ENCODE measurements at regions not wholly inside any gene's neighbourhood (a gene's known extent, or its start where the extent isn't known, plus 50 kb on each side); places are given as distances from the start of the nearest gene placed in this dataset.

DNA sequence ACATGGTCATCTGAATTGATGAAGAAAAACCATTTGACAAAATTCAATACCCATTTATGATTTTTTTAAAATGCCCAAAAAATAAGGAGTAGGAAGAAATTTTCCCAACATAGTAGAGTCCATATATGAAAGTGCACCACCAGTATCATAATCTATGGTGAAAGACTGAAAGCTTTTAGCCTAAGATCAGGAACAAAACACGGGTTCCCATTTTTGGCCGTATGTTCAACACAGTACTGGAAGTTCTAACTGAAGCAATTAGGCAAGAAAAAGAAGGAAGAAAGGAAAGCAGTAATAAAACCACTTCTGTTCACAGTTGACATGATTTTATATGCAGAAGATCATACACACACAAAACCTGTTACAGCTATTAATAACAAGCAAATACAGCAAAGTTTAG is 227.8 kb upstream of the RAB4A start:
- Histone ChIP-seq H3K9me3 (no peaks in the 10 kb centered on the region), H3K36me3 (no peaks in the 10 kb centered on the region), H3K4me3 (no peak overlapping the region), H3K27me3 (peaks cover 0 to 5% of the 10 kb centered on the region in 2 donors), H3K27ac (no peak overlapping the region), H3K4me1 (no peaks in the 10 kb centered on the region)
- intact Hi-C loops (cut with DNase I; ENCODE audit: low total_unique reads), result no loop called here
- TF ChIP-seq, protein P1, sequence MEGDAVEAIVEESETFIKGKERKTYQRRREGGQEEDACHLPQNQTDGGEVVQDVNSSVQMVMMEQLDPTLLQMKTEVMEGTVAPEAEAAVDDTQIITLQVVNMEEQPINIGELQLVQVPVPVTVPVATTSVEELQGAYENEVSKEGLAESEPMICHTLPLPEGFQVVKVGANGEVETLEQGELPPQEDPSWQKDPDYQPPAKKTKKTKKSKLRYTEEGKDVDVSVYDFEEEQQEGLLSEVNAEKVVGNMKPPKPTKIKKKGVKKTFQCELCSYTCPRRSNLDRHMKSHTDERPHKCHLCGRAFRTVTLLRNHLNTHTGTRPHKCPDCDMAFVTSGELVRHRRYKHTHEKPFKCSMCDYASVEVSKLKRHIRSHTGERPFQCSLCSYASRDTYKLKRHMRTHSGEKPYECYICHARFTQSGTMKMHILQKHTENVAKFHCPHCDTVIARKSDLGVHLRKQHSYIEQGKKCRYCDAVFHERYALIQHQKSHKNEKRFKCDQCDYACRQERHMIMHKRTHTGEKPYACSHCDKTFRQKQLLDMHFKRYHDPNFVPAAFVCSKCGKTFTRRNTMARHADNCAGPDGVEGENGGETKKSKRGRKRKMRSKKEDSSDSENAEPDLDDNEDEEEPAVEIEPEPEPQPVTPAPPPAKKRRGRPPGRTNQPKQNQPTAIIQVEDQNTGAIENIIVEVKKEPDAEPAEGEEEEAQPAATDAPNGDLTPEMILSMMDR (IDR thresholded peaks at IDR 0.05), result no peak
- DNase-seq, result no peak

DNA sequence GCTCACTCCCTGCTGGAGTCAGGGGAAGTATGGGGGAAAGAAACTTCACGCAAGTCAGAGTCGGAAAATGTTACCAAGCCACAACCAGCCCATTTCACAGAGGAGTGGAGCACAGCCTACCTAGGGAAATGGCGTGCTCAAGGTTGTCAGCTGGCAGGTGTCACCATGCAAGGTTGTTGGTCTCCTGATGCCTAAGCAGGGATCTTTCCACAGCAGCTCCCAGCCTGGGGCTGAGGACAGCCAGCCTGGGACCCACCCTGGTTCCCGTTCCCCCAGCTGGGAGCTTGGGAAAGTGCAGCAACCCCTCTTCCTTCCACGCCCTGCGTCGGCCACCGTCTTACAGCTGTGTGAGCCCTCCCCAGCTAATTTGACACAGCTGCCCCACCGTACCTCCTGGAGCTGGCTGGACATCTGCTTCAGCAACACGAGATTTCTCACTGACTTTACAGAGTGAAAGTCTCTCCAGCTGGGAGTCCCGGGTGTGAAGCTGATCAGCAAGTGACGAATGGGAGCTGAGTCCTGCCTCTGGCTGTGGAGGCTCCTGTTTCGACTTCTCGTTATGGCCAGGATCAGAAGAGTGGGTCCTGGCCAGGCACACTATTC is 224.6 kb upstream of the RAB4A start:
- no peak overlapping the region for H3K4me3 ChIP-seq
- no peaks in the 10 kb centered on the region for H3K36me3 ChIP-seq
- no peaks in the 10 kb centered on the region for H3K9me3 ChIP-seq
- H3K27ac ChIP-seq, result no peak overlapping the region
- no peak for DNase-seq
- H3K4me1 ChIP-seq, result no peaks in the 10 kb centered on the region
- TF ChIP-seq, protein P1 (IDR thresholded peaks at IDR 0.05), result no peak
- intact Hi-C loops (cut with DNase I; ENCODE audit: low total_unique reads), result no loop called here
- peaks cover 0 to 5% of the 10 kb centered on the region in 2 donors for H3K27me3 ChIP-seq

DNA sequence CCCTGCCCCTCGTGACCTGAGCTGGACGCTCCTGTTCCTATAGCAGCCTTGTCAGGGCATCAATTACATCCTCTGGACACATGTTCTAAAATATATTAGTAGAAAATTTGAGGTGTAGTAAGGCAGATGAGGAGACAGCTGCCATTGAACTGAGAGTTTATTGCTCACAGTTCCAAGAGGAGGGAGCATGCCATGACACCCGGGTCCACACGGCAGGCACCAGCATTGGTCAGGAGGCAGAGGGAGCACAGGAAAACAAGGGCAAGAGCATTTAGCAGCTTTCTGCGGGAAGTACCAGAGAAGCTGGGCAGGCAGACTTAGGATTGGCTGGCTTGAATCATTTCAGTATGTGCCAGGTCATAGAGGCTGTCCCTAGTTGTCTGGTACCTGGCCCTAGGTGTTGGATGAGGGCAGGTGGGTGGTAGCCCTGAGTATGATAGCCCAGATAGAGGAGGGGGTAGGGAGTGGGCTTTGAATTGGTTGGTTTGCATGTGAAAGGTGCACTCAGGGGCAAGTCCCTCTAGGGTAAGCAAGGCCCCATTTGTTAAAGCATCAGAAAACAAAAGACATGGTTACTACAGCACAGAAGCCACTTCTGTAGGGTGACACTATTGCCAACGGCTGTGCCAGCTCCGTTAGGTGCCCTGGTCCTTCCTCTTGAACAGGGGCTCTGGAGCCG is 223.6 kb upstream of the RAB4A start:
- intact Hi-C loops (cut with DNase I; ENCODE audit: low total_unique reads), result no loop called here
- Histone ChIP-seq H3K4me3 (no peak overlapping the region), H3K36me3 (no peaks in the 10 kb centered on the region), H3K27me3 (peaks cover 0 to 5% of the 10 kb centered on the region in 2 donors), H3K4me1 (no peaks in the 10 kb centered on the region), H3K27ac (no peak overlapping the region), H3K9me3 (no peaks in the 10 kb centered on the region)
- TF ChIP-seq, protein P1 (IDR thresholded peaks at IDR 0.05), result no peak
- DNase-seq, result no peak

DNA sequence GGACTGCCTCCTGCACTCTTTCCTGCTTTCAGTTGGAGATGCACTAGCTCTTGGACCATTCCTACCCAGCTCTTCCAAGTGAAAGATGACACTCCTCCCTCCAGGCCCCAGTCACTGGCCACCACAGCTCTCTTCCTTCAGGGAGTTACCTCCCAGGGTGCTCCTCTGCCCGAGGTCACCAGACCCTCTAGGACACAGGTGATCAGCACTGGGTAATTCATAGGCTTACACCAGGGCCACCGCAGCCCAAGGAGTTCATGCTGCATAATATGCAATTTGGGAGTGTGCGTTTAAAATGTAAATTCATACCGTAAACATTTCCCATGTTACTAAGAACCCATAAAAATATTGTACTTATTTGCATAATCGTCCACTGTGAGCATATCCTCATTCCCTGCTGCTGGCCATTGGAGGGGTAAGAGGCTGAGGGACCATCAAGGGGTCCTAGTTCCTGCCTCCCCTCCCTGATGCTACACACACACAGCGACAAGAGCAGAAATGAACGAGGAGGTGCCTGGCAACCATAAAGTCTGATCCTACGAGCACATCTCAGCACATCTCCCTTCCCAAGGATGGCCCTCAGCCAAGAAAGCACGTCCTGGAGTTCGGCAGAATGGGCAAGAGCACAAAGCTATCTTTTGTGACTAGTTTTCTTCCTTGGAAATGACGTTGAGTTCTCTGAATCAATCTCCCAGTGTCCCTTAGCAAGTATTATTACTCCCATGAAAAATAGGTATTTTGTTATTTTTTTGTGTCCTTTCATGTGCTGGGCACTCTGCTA is 222.9 kb upstream of the RAB4A start:
- Histone ChIP-seq H3K36me3 (no peaks in the 10 kb centered on the region), H3K9me3 (no peaks in the 10 kb centered on the region), H3K27ac (no peak overlapping the region), H3K4me1 (no peaks in the 10 kb centered on the region), H3K4me3 (no peak overlapping the region), H3K27me3 (peaks cover 0 to 5% of the 10 kb centered on the region in 2 donors)
- intact Hi-C loops (cut with DNase I; ENCODE audit: low total_unique reads), result no loop called here
- DNase-seq, result no peak
- TF ChIP-seq, protein P1 (IDR thresholded peaks at IDR 0.05), result no peak

DNA sequence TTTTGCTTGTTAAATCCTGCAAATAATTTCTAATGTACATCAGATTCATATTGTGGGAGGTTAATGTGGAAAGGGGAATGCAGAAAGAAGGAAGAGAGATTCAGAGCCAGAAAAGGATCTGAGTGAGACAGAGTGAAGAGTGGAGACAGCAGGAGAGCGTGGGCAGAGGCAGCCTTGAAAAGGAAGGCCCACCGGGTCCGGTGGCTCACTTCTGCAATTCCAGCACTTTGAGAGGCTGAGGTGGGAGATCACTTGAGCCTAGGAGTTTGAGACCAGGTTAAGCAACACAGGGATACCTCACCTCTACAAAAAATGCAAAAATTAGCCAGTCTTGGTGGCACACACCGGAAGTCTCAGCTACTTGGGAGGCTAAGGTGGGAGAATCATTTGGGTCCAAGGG is 222.0 kb upstream of the RAB4A start:
- H3K27me3 ChIP-seq, result peaks cover 0 to 5% of the 10 kb centered on the region in 2 donors
- TF ChIP-seq, protein P1 (IDR thresholded peaks at IDR 0.05), result no peak
- no peak overlapping the region for H3K4me3 ChIP-seq
- H3K9me3 ChIP-seq, result no peaks in the 10 kb centered on the region
- intact Hi-C loops (cut with DNase I; ENCODE audit: low total_unique reads), result no loop called here
- H3K27ac ChIP-seq, result no peak overlapping the region
- no peaks in the 10 kb centered on the region for H3K36me3 ChIP-seq
- no peaks in the 10 kb centered on the region for H3K4me1 ChIP-seq
- no peak for DNase-seq

Data from tibial artery (tissue), 4 donors.